ENCODE measurements at regions not wholly inside any gene's neighbourhood (a gene's known extent, or its start where the extent isn't known, plus 50 kb on each side); places are given as distances from the start of the nearest gene placed in this dataset.

GRCh38 chr9:104448036-104448435 lies 56.0 kb upstream of the OR13F1 start:
- TF ChIP-seq EZH2 (IDR thresholded peaks at IDR 0.05; ENCODE audit: borderline replicate concordance, insufficient read depth, low read depth, low read length, poor library complexity, severe bottlenecking) (no peak), CTCF (IDR thresholded peaks at IDR 0.05) (no peak)
